Stimulated activated CD8-positive, alpha-beta memory T cell treated with anti-CD3 and anti-CD28 coated beads, Interleukin-15, amount 100 ng/mL, for 1 hour (primary cell): ENCODE measurements at regions not wholly inside any gene's neighbourhood (a gene's known extent, or its start where the extent isn't known, plus 50 kb on each side); places are given as distances from the start of the nearest gene placed in this dataset.
"Not testable (repeated sequence)": the region's sequence is repeated elsewhere in the genome, so short reads cannot be mapped to it uniquely, and the experiment has no call there.

Experiments
- DNase-seq: peaks from one replicate; pipeline ENCODE4 v3.0.0-alpha.2; 2020; ENCODE audit warnings: low read depth

DNA sequence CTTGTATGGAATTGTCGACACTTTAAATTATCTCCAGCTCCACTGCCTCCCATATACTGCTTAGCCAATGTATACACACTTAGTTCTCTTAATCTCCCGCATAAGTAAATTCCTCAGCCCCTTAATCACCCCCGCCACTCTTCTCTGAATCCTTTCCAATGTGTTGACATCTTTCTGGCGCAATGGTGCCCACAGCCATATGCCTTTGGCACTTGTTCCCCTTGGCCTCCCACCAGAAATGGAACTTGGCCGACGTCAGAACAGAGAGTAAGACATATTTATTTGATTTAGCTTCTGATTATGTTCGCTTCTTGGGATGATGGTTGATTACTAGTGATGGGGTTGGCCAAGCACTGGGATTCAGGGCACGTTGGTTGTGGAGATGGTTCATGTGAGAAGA lies 1089.3 kb upstream of the CELF4 start:
- no peak for DNase-seq

- no peak for DNase-seq
Measured at GRCh38 chr18:38651736-38652135, 1086.1 kb upstream of the CELF4 start.

- DNase-seq, result no peak
Measured at GRCh38 chr18:38648179-38648578, 1082.6 kb upstream of the CELF4 start.

- no peak for DNase-seq
Measured at GRCh38 chr18:38646296-38646695, 1080.7 kb upstream of the CELF4 start.

GRCh38 chr18:38644875-38645641 lies 1079.5 kb upstream of the CELF4 start:
- DNase-seq, result no peak

DNA sequence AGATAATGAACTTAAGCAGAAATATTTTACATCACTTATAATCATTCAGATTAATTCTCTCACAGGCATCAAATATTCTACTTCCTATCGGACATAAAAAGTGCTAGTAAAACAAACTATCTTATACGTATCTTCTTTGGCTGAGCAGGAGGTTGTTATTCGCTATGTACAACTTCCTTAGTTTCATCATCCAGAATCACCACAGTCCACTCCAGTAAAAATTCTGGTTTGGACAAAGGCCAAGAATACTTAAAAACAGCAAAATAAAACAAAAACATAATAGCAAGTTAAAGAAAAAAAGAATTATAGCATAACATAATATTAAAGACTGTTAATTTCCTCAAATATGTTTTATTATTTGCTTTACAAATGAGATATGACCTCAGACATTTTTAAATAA lies 1077.1 kb upstream of the CELF4 start:
- DNase-seq, result no peak

- DNase-seq, result not testable (repeated sequence)
Measured at GRCh38 chr18:38639700-38640099, 1074.1 kb upstream of the CELF4 start.

GRCh38 chr18:38635709-38636430 lies 1070.3 kb upstream of the CELF4 start:
- no peak for DNase-seq

DNA sequence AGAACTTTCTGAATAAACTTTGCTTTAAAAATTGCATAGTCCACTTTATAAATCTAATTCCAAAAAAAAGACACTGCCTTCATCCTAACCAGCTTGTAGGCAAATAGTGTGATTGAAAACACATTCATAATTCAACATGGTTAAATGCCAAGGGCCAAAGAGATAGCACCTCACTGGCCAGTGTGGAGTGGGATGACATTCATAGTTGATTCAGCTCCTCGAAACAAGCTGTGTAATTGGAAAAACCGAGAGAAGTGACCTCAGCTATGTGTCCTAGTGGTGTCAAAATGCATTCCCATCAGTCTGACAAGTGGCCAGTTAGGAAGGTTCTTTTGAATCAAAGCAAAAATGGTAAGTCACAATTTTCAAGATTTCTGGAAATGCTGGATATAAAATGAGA lies 1068.5 kb upstream of the CELF4 start:
- DNase-seq, result no peak

GRCh38 chr18:38633333-38633732 lies 1067.7 kb upstream of the CELF4 start:
- DNase-seq, result no peak

- no peak for DNase-seq
Measured at GRCh38 chr18:38619129-38619528, 1053.5 kb upstream of the CELF4 start.

DNA sequence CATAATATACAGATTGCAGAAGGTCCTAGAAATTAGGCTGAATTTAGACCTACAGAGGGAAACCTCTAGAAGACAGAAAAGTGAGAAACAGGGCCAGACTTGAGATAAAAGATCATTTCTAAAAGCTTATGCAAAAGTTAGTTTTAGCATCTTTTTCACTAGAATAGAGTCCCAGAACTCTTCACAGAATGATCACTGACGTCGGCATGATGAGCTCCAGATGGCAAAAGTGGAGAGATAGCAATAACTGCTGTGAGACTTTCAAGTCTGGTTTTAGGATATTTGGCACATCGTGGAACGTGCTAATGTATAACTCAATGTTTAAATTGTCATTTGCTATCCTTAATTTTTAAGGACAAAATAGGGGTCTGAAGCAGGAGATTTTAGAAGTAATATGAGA lies 1050.7 kb upstream of the CELF4 start:
- DNase-seq, result no peak

GRCh38 chr18:38612904-38613303 lies 1047.3 kb upstream of the CELF4 start:
- no peak for DNase-seq

DNA sequence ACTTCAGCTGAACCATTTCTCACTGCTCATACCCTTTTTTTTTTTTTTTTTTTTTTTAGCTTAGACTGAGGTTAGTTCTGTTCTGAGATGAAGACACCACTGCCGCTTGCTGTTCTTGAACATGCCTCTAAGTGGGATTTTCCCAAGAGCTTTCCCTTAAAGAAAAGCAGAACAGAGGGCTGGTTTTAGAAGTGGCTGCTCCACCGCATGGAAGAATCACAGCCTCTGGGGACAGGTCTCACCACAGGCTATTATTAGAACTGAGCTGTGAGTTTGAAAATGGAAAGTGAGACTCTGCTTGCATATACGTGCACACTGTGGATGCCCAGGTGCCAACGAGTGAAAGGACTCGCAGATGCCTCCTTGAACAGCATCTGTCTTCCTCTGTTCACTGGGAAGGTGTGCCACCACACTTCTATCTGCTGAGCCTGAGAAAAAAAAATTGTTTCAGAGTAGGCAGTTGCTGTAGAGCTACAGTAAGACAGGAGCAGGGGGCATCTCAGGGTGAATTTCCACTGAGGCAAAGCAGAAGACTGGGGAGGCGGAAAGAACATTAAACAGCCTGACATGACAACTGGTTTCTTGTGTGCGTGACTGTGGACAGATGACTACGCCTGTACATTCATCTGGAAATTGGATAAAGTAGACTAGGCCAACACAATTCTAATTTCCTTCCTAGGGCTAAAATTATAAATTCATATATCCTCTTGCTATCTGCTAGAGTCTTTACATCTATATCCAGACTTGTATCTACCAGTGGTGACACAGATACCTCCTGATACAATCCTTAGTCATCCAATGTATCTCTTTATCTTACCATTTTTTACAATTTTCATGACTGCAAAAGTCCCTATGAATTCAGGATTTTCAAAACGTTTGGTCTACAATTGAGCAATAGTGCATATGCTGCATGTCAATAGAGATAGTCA lies 1045.7 kb upstream of the CELF4 start:
- no peak for DNase-seq

DNA sequence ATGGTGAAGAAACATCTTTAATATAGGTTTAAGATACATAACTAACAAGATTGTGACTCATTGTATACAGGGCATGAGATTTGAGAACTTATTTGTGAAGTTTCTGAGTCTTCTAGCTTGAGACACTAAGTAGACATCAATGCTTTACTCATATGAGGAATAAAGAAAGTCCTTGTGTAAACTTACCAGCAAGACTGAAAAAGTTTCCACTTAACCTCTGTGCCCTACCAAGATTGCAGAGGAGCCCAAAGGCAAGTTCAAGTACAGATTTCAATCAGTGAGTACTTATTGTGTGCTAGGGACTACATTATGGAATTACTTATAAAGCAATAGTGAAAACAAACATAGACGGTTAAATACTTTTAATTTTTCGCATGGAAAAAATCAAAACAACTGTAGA lies 1041.2 kb upstream of the CELF4 start:
- DNase-seq, result no peak

GRCh38 chr18:38602341-38602740 lies 1036.7 kb upstream of the CELF4 start:
- DNase-seq, result no peak

- no peak for DNase-seq
Measured at GRCh38 chr18:38587571-38587970, 1022.0 kb upstream of the CELF4 start.

DNA sequence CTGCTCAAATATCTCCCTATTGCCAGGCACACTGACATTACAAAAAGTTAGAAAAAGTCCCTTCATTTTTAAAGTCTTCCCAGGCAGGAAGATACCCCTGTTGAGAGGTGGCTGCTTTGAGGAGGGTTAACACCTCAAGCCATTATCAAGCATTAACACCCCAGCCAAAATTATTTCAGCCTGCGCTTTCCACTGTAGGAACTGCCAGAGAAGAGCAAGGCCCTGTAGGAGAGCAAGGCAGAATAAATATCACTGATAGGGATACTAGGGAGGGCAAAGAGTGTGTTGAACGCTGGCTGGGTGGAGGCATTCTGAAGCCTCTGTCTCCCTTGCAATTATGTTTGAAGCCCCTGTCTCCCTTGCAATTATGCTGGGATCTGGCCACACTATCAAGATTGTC lies 1020.7 kb upstream of the CELF4 start:
- DNase-seq, result no peak

- no peak for DNase-seq
Measured at GRCh38 chr18:38579764-38580163, 1014.2 kb upstream of the CELF4 start.

DNA sequence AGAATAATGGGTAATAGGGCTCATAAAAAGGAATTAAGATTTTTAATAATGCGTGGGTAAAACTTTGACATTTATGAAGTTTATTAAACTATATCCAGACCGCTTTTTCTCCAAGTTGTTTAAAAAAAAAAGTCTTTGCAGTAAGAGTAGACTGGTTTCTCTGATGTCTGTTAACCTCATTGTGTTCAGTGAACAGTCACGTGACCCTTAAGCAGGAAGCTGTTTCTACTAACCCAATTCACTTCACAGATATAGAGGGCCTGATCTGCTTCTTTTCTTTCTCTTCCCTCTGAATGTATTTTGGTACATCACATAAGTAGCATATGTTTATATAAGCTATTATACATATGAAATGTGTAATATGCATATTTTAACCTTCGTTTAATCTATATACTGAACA lies 1011.3 kb upstream of the CELF4 start:
- no peak for DNase-seq

DNA sequence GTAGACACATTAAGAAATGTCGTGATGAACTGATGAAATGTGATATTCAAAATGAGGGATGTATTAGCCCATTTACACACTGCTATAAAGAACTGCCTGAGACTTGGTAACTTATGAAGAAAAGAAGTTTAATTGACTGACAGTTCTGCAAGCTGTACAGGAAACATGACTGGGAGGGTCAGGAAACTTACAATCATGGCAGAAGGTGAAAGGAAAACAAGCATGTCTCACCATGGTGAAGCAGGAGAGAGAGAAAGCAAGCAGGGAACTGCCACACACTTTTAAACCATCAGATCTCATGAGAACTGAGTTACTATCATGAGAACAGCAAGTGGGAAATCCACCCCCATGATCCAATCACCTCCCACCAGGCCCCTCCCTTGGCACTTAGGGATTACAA lies 1010.8 kb upstream of the CELF4 start:
- no peak for DNase-seq

- no peak for DNase-seq
Measured at GRCh38 chr18:38575648-38576047, 1010.0 kb upstream of the CELF4 start.

- DNase-seq, result no peak
Measured at GRCh38 chr18:38575023-38575422, 1009.4 kb upstream of the CELF4 start.
